ENCODE measurements at regions not wholly inside any gene's neighbourhood (a gene's known extent, or its start where the extent isn't known, plus 50 kb on each side); places are given as distances from the start of the nearest gene placed in this dataset.

GRCh38 chr6:19159089-19159488 lies 678.1 kb upstream of the ID4 start:
- TF ChIP-seq, protein P1, sequence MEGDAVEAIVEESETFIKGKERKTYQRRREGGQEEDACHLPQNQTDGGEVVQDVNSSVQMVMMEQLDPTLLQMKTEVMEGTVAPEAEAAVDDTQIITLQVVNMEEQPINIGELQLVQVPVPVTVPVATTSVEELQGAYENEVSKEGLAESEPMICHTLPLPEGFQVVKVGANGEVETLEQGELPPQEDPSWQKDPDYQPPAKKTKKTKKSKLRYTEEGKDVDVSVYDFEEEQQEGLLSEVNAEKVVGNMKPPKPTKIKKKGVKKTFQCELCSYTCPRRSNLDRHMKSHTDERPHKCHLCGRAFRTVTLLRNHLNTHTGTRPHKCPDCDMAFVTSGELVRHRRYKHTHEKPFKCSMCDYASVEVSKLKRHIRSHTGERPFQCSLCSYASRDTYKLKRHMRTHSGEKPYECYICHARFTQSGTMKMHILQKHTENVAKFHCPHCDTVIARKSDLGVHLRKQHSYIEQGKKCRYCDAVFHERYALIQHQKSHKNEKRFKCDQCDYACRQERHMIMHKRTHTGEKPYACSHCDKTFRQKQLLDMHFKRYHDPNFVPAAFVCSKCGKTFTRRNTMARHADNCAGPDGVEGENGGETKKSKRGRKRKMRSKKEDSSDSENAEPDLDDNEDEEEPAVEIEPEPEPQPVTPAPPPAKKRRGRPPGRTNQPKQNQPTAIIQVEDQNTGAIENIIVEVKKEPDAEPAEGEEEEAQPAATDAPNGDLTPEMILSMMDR (IDR thresholded peaks at IDR 0.05), result no peak
- peak in 2 of 3 donors; percentile 17 to 19 for TF ChIP-seq POLR2AphosphoS5 (IDR thresholded peaks at IDR 0.05)
